Panc1 (cell line): ENCODE measurements at regions not wholly inside any gene's neighbourhood (a gene's known extent, or its start where the extent isn't known, plus 50 kb on each side); places are given as distances from the start of the nearest gene placed in this dataset.

ENCODE experiments used
- ATAC-seq: fragments of 200-7000 bp; cut with Tn5 transposase; 2 replicates; pipeline ENCODE4 v1.9.1; 2020; ENCODE audit warnings: mild to moderate bottlenecking, moderate library complexity
- BruUV-seq: library from RNA; stranded (reverse); fragments of 400-500 nt; replicated peaks from 2 replicates; lab custom pipeline; 2021; lab: Mats Ljungman, UMichigan
- CTCF ChIA-PET: fragments of 300-600 bp; sonication (Branson Sonifier 250); formaldehyde crosslinking; loops from one replicate; lab custom pipeline; 2022; ENCODE audit warnings: antibody characterized with exemption; lab: Charles Lee
- POLR2A ChIA-PET: fragments of 300-600 bp; sonication (Branson Sonifier 250); formaldehyde crosslinking; loops from one replicate; lab custom pipeline; 2022; ENCODE audit warnings: antibody characterized with exemption; lab: Charles Lee
- DNase-seq: peaks from one replicate; pipeline ENCODE4 v3.0.0-alpha.2; 2010; ENCODE audit warnings: low read depth, low spot score
- H3K27ac ChIP-seq: 2 replicates; pipeline ENCODE4 v1.5.1; 2011; ENCODE audit warnings: mild to moderate bottlenecking, low read length, inconsistent platforms
- H3K27me3 ChIP-seq: fragments of 200-500 bp; sonication (Bioruptor generic); 2 replicates; pipeline ENCODE4 v1.6.0; 2014; ENCODE audit warnings: low read length, inconsistent platforms; ENCODE audit not compliant: control insufficient read depth, insufficient read depth
- H3K36me3 ChIP-seq: fragments of 200-500 bp; sonication (Bioruptor generic); 2 replicates; pipeline ENCODE4 v1.5.1; 2014; ENCODE audit warnings: inconsistent platforms, mild to moderate bottlenecking, low read length, moderate library complexity; ENCODE audit not compliant: control insufficient read depth, insufficient read depth
- H3K4me1 ChIP-seq: 2 replicates; pipeline ENCODE4 v1.5.1; 2011; ENCODE audit warnings: inconsistent platforms, mild to moderate bottlenecking, low read length, moderate library complexity; ENCODE audit not compliant: control insufficient read depth, insufficient read depth
- H3K4me3 ChIP-seq, 2 experiments: 2 replicates each; pipeline ENCODE4 v1.5.1; 2011 to 2012; ENCODE audit warnings: low read depth in 2 of 2, low read length in 2 of 2, mild to moderate bottlenecking in 2 of 2, inconsistent platforms in 1 of 2, moderate library complexity in 1 of 2
- H3K9me3 ChIP-seq: fragments of 200-500 bp; sonication (Bioruptor generic); 2 replicates; pipeline ENCODE4 v1.5.1; 2014; ENCODE audit warnings: low read depth, mild to moderate bottlenecking, inconsistent platforms, low read length, moderate library complexity; ENCODE audit not compliant: control insufficient read depth, insufficient read depth
- POLR2AphosphoS5 ChIP-seq: IDR thresholded peaks from 2 replicates; pipeline ENCODE4 v1.6.1; 2012; ENCODE audit warnings: mild to moderate bottlenecking, low read depth, low read length, moderate library complexity
- SIN3A ChIP-seq: IDR thresholded peaks from 2 replicates; pipeline ENCODE4 v1.6.1; 2012; ENCODE audit warnings: low read depth, mild to moderate bottlenecking, low read length, moderate library complexity, borderline replicate concordance; ENCODE audit not compliant: insufficient read depth
- TCF7L2 ChIP-seq: IDR thresholded peaks from 2 replicates; pipeline ENCODE4 v1.6.1; 2011; ENCODE audit warnings: mild to moderate bottlenecking, low read depth, low read length, inconsistent platforms
- in situ Hi-C: cut with HindIII; loops from 2 replicates; pipeline ENCODE4 v1.10.0; 2016; ENCODE audit warnings: low sequenced_read_pairs, low pct_unique_long_range_greater_than_20kb
- intact Hi-C: fragments of 100-400 bp; cut with micrococcal nuclease; formaldehyde crosslinking; loops from one replicate; pipeline ENCODE4 v1.10.0; 2022; ENCODE audit not compliant: unreplicated experiment
- TF ChIP-seq, protein P1 (sequence below), 2 experiments: IDR thresholded peaks; 2 replicates each; pipeline ENCODE4 v1.6.1; 2011 to 2012; ENCODE audit warnings: low read depth in 2 of 2, control low read depth in 1 of 2, low read length in 1 of 2, mild to moderate bottlenecking in 1 of 2, moderate library complexity in 1 of 2; ENCODE audit not compliant: insufficient read depth in 1 of 2
- TF ChIP-seq, protein P2 (sequence below): fragments of 450-650 bp; IDR thresholded peaks from 2 replicates; pipeline ENCODE4 v1.5.1; 2017; ENCODE audit warnings: mild to moderate bottlenecking

- Histone ChIP-seq H3K27ac (no peak overlapping the region), H3K36me3 (no peaks in the 10 kb centered on the region), H3K4me1 (no peaks in the 10 kb centered on the region), H3K4me3 (no peak overlapping the region), H3K9me3 (no peaks in the 10 kb centered on the region), H3K27me3 (no peaks in the 10 kb centered on the region)
- POLR2A ChIA-PET: no interaction called here
- DNase-seq (no peak), ATAC-seq (no peak)
- CTCF ChIA-PET: no interaction called here
- TF ChIP-seq POLR2AphosphoS5 (no peak), SIN3A (no peak), TCF7L2 (no peak)
- TF ChIP-seq, protein P1, sequence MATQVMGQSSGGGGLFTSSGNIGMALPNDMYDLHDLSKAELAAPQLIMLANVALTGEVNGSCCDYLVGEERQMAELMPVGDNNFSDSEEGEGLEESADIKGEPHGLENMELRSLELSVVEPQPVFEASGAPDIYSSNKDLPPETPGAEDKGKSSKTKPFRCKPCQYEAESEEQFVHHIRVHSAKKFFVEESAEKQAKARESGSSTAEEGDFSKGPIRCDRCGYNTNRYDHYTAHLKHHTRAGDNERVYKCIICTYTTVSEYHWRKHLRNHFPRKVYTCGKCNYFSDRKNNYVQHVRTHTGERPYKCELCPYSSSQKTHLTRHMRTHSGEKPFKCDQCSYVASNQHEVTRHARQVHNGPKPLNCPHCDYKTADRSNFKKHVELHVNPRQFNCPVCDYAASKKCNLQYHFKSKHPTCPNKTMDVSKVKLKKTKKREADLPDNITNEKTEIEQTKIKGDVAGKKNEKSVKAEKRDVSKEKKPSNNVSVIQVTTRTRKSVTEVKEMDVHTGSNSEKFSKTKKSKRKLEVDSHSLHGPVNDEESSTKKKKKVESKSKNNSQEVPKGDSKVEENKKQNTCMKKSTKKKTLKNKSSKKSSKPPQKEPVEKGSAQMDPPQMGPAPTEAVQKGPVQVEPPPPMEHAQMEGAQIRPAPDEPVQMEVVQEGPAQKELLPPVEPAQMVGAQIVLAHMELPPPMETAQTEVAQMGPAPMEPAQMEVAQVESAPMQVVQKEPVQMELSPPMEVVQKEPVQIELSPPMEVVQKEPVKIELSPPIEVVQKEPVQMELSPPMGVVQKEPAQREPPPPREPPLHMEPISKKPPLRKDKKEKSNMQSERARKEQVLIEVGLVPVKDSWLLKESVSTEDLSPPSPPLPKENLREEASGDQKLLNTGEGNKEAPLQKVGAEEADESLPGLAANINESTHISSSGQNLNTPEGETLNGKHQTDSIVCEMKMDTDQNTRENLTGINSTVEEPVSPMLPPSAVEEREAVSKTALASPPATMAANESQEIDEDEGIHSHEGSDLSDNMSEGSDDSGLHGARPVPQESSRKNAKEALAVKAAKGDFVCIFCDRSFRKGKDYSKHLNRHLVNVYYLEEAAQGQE (IDR thresholded peaks at IDR 0.05; ENCODE audit: insufficient read depth in 1 of 2, low read depth in 2 of 2, low read length in 1 of 2): no peak
- TF ChIP-seq, protein P2, sequence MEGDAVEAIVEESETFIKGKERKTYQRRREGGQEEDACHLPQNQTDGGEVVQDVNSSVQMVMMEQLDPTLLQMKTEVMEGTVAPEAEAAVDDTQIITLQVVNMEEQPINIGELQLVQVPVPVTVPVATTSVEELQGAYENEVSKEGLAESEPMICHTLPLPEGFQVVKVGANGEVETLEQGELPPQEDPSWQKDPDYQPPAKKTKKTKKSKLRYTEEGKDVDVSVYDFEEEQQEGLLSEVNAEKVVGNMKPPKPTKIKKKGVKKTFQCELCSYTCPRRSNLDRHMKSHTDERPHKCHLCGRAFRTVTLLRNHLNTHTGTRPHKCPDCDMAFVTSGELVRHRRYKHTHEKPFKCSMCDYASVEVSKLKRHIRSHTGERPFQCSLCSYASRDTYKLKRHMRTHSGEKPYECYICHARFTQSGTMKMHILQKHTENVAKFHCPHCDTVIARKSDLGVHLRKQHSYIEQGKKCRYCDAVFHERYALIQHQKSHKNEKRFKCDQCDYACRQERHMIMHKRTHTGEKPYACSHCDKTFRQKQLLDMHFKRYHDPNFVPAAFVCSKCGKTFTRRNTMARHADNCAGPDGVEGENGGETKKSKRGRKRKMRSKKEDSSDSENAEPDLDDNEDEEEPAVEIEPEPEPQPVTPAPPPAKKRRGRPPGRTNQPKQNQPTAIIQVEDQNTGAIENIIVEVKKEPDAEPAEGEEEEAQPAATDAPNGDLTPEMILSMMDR: no peak
- in situ Hi-C loops (no loop called here), intact Hi-C loops (no loop called here)
- no TSS peak for BruUV-seq
Observed at GRCh38 chr9:106693558-106693957, 169.4 kb upstream of the ZNF462 start.

DNA sequence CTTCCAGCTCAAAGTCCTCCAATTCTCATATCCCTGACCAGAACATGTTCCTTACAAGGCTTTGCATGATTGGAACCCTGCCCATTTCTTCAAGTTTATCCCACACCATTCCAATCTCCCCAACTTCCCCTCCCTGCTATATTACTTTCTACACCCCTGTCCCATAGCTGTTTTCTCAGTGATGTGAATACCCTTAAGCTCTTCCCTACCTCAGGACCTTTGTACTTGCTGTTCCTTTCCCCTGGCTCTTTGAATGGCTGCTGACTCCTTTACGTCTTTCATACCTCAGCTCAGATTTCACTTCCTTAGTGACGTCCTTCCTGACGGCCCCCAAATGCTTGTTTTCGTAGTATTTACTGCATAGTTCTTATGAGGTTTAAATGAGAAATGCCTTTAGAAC is 166.2 kb upstream of the ZNF462 start:
- in situ Hi-C loops: no loop called here
- ChIA-PET POLR2A (no interaction called here), CTCF (no interaction called here)
- DNase-seq: no peak
- no peaks in the 10 kb centered on the region for H3K9me3 ChIP-seq
- no TSS peak for BruUV-seq
- no peak overlapping the region for H3K4me3 ChIP-seq
- no peaks in the 10 kb centered on the region for H3K27me3 ChIP-seq
- no peak for ATAC-seq
- intact Hi-C loops: no loop called here
- H3K27ac ChIP-seq: no peak overlapping the region
- H3K4me1 ChIP-seq: no peaks in the 10 kb centered on the region
- no peak for TF ChIP-seq POLR2AphosphoS5
- no peak for TF ChIP-seq TCF7L2
- TF ChIP-seq SIN3A: no peak
- TF ChIP-seq, protein P2: no peak
- TF ChIP-seq, protein P1 (IDR thresholded peaks at IDR 0.05; ENCODE audit: insufficient read depth in 1 of 2, low read depth in 2 of 2, low read length in 1 of 2): no peak
- no peaks in the 10 kb centered on the region for H3K36me3 ChIP-seq
